Memory B cell (primary cell): ENCODE measurements at regions not wholly inside any gene's neighbourhood (a gene's known extent, or its start where the extent isn't known, plus 50 kb on each side); places are given as distances from the start of the nearest gene placed in this dataset.
"Not testable (repeated sequence)": the region's sequence is repeated elsewhere in the genome, so short reads cannot be mapped to it uniquely, and the experiment has no call there.

Experiments
- ATAC-seq: fragments of 150-1000 bp; cut with Tn5 transposase; 2 replicates; pipeline ENCODE4 v1.10.0; 2021; ENCODE audit warnings: low read depth, mild to moderate bottlenecking, moderate library complexity
- DNase-seq, 2 donors: peaks; one replicate each; pipeline ENCODE4 v3.0.0; 2022; ENCODE audit warnings: low spot score in 2 of 2
- H3K27ac Mint-ChIP-seq: one replicate; pipeline ENCODE4 v1.8.0; 2022; ENCODE audit warnings: mild to moderate bottlenecking, moderate library complexity, mixed read lengths
- H3K27me3 Mint-ChIP-seq: one replicate; pipeline ENCODE4 v1.8.0; 2022; ENCODE audit warnings: mixed read lengths
- H3K36me3 Mint-ChIP-seq: one replicate; pipeline ENCODE4 v1.8.0; 2022; ENCODE audit warnings: mild to moderate bottlenecking, mixed read lengths
- H3K4me1 Mint-ChIP-seq: one replicate; pipeline ENCODE4 v1.8.0; 2022; ENCODE audit warnings: mixed read lengths
- H3K4me3 Mint-ChIP-seq: one replicate; pipeline ENCODE4 v1.8.0; 2022; ENCODE audit warnings: mild to moderate bottlenecking, moderate library complexity, mixed read lengths
- H3K9me3 Mint-ChIP-seq: one replicate; pipeline ENCODE4 v1.8.0; 2022; ENCODE audit warnings: mixed read lengths

DNA sequence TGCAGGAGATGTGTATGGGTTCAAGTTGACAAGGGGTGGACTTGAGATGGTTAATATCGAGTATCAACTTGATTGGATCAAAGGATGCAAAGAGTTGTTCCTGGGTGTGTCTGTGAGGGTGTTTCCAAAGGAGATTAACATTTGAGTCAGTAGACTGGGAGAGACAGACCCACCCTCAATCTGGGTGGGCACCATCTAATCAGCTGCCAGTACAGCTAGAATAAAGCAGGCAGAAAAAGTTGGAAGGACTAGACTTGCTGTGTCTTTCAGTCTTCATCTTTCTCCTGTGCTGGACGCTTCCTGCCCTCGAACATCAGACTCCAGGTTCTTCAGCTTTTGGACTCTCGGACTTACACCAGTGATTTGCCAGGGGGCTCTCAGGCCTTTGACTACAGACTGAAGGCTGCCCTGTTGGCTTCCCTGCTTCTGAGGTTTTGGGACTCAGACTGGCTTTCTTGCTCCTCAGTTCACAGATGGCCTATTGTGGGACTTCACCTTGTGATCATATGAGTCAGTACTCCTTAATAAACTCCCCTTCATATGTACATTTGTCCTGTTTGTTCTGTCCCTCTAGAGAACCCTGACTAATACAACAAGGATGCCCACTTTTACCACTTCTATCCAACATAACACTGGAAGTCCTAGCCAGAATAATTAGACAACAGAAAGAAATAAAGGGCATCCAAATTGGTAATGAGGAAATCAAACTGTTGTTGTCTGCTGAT is 62.7 kb upstream of the KRAS start:
- ATAC-seq, H3K4me1 Mint-ChIP-seq, H3K27me3 Mint-ChIP-seq, DNase-seq, H3K4me3 Mint-ChIP-seq, H3K9me3 Mint-ChIP-seq, H3K36me3 Mint-ChIP-seq, H3K27ac Mint-ChIP-seq: not testable (repeated sequence)

DNA sequence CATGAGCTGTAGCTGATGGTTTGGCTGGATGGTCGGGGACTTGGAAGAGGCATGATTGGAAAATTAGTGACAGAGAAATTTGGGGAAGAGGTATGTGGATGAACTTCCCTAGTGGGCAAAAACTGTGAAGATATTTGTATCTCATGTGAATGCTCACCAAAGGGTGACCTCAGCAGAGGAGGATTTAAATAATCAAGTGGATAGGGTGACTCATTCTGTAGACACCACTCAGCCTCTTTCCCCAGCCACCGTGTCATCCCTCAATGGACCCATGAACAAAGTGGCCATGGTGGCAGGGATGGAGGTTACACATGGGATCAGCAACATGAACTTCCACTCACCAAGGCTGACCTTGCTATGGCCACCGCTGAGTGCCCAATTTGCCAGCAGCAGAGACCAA is 60.8 kb upstream of the KRAS start:
- H3K9me3 Mint-ChIP-seq, result no peaks in the 10 kb centered on the region
- no peaks in the 10 kb centered on the region for H3K27me3 Mint-ChIP-seq
- no peak for ATAC-seq
- DNase-seq, result no peak
- H3K4me1 Mint-ChIP-seq, result no peaks in the 10 kb centered on the region
- H3K27ac Mint-ChIP-seq, result no peak overlapping the region
- no peak overlapping the region for H3K4me3 Mint-ChIP-seq
- peaks cover 3% of the 10 kb centered on the region for H3K36me3 Mint-ChIP-seq

DNA sequence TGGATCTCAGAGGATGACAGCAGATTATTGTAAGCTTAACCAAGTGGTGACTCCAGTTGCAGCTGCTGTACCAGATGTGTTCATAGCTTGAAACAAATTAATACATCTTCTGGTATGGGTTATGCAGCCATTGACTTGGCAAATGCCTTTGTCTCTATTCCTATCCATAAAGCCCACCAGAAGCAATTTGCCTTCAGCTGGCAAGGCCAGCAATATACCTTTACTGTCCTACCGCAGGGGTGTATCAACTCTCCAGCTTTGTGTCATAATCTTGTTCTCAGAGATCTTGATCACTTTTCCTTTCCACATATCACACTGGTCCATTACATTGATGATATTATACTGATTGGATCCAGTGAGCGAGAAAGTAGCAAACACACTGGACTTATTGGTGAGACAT is 59.3 kb upstream of the KRAS start:
- H3K4me1 Mint-ChIP-seq, H3K9me3 Mint-ChIP-seq, H3K36me3 Mint-ChIP-seq, H3K27me3 Mint-ChIP-seq, H3K4me3 Mint-ChIP-seq, H3K27ac Mint-ChIP-seq, ATAC-seq, DNase-seq: not testable (repeated sequence)

DNA sequence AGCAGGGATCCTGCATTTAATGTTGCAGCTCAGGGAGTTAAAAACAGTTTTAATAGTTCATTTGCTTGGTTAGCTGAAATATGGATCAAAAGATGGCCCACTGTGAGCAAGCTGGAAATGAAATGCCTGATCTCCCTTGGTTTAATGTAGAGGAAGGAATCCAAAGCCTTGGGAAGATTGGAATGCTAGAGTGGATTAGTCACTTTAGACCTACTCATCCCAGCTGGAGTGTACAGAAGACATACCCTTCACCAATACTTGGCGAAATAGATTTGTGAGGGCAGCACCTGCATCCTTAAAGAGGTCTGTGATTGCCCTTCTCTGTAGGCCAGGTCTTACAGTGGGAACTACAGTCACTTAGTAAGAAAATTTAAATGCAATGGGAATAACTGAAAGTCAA is 58.0 kb upstream of the KRAS start:
- DNase-seq (no peak), ATAC-seq (no peak)
- Mint-ChIP-seq H3K9me3 (peaks cover 1% of the 10 kb centered on the region), H3K27me3 (no peaks in the 10 kb centered on the region), H3K36me3 (no peaks in the 10 kb centered on the region), H3K4me1 (no peaks in the 10 kb centered on the region), H3K27ac (no peak overlapping the region), H3K4me3 (no peak overlapping the region)

DNA sequence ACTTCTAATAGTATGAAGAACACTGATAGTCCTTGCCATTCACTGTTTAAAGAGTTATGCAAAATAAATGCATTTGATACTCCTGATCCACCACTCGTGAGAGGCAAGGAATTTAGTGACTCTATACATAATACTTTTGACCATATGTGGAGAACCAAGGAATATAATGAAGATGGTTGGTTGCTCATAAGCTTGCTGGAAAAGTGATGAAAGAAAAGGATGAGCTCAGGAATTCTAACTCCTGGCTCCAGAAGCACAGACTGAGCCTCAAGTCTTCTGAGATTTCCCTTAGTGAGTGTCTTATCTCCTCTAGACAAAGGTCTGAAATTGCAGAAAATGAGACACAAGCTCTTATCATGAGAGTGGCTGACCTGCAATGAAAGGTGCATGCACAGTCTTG is 57.1 kb upstream of the KRAS start:
- Mint-ChIP-seq H3K4me1 (no peaks in the 10 kb centered on the region), H3K4me3 (no peak overlapping the region), H3K27ac (no peak overlapping the region), H3K27me3 (no peaks in the 10 kb centered on the region), H3K9me3 (peaks cover 1% of the 10 kb centered on the region), H3K36me3 (no peaks in the 10 kb centered on the region)
- DNase-seq, result no peak
- no peak for ATAC-seq

DNA sequence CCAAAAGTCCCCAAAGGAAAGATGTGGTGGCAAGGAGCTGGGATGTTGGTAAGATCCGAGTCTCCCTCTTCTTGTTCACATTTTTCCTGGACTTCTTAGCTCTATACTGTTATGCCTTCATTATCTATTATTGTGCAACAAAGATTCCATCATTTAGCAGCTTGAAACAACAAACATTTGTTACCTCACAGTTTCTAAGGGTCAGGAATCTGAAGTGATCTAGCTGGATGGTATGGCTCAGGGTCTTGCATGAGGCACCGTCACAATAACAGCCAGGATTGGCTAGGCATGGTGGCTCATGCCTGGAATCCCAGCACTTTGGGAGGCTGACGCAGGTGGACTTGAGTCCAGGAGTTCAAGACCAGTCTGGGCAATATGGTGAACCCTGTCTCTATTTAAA is 51.1 kb upstream of the KRAS start:
- peaks cover 4% of the 10 kb centered on the region for H3K27me3 Mint-ChIP-seq
- H3K36me3 Mint-ChIP-seq, result no peaks in the 10 kb centered on the region
- no peak for DNase-seq
- H3K9me3 Mint-ChIP-seq, result peaks cover 1% of the 10 kb centered on the region
- ATAC-seq, result no peak
- no peak overlapping the region for H3K4me3 Mint-ChIP-seq
- no peak overlapping the region for H3K27ac Mint-ChIP-seq
- no peaks in the 10 kb centered on the region for H3K4me1 Mint-ChIP-seq
